GM12801 (cell line): ENCODE measurements at regions not wholly inside any gene's neighbourhood (a gene's known extent, or its start where the extent isn't known, plus 50 kb on each side); places are given as distances from the start of the nearest gene placed in this dataset.

Experiments
- CTCF ChIP-seq: IDR thresholded peaks from one replicate; pipeline ENCODE4 v1.5.1; 2011; ENCODE audit warnings: control low read depth; ENCODE audit not compliant: insufficient read length; ENCODE audit errors: extremely low read depth

- TF ChIP-seq CTCF: no peak
Measured at GRCh38 chr2:241987726-241988125, 118.2 kb downstream of the RTP5 start.

GRCh38 chr2:241988146-241988545, 118.6 kb downstream of the RTP5 start:
- TF ChIP-seq CTCF: no peak

GRCh38 chr2:241989074-241989473, 119.5 kb downstream of the RTP5 start:
- no peak for TF ChIP-seq CTCF

GRCh38 chr2:241990466-241990865, 120.9 kb downstream of the RTP5 start:
- no peak for TF ChIP-seq CTCF

GRCh38 chr2:241991299-241991698, 121.8 kb downstream of the RTP5 start:
- TF ChIP-seq CTCF: no peak

GRCh38 chr2:241992753-241993152, 123.2 kb downstream of the RTP5 start:
- no peak for TF ChIP-seq CTCF

GRCh38 chr2:241993386-241994005, 124.0 kb downstream of the RTP5 start:
- no peak for TF ChIP-seq CTCF
